SK-N-MC (cell line): ENCODE measurements at regions not wholly inside any gene's neighbourhood (a gene's known extent, or its start where the extent isn't known, plus 50 kb on each side); places are given as distances from the start of the nearest gene placed in this dataset.

Source experiments
- EZH2 ChIP-seq: fragments of 200-600 bp; sonication (generic); IDR thresholded peaks from one replicate; pipeline ENCODE4 v1.6.1; 2017; ENCODE audit warnings: antibody characterized with exemption
- FOXP2 ChIP-seq: optimal IDR thresholded peaks from 2 replicates; pipeline ENCODE3; 2011; ENCODE audit warnings: mild to moderate bottlenecking, moderate library complexity; ENCODE audit not compliant: insufficient read depth; ENCODE audit errors: extremely low read length, control extremely low read depth
- POLR2AphosphoS5 ChIP-seq: IDR thresholded peaks from 2 replicates; pipeline ENCODE4 v1.6.1; 2012; ENCODE audit warnings: mild to moderate bottlenecking, low read depth, low read length, borderline replicate concordance

DNA sequence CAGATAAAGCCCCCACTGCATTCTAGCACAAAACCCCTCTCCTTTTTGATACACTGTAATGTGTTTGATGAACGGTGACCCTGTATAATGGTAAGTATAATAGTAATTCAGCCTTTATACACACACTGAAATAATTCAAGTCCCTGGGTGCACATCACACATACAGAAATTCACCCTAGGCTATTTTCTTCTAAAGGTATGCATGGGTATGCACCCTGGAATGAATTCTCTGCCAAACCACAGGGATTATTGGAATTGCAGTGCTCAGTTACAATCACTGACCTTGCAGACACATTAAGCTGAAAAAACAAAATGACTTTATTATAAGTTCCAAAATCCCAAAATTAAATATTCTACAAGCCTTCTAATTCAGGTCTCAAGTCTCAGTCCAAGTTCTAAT is 245.9 kb upstream of the FAT3 start:
- TF ChIP-seq EZH2 (no peak), POLR2AphosphoS5 (no peak), FOXP2 (no peak)
